Liver (tissue), 8 donors: ENCODE measurements at regions not wholly inside any gene's neighbourhood (a gene's known extent, or its start where the extent isn't known, plus 50 kb on each side); places are given as distances from the start of the nearest gene placed in this dataset.

Experiments
- DNase-seq: peaks from one replicate; pipeline ENCODE4 v3.0.0-alpha.2; 2017; ENCODE audit warnings: low spot score
- H3K27ac ChIP-seq, 2 donors: one replicate each; pipeline ENCODE4 v1.7.0; 2013; ENCODE audit warnings: inconsistent platforms in 2 of 2, low read length in 2 of 2, control low read depth in 1 of 2, low read depth in 1 of 2, mild to moderate bottlenecking in 1 of 2
- H3K27me3 ChIP-seq, 4 donors: one replicate each; pipeline versions ENCODE4 v1.6.1 to v1.7.0; 2013; ENCODE audit warnings: low read length in 3 of 4, inconsistent platforms in 1 of 4, mild to moderate bottlenecking in 1 of 4, moderate library complexity in 1 of 4; ENCODE audit not compliant: control insufficient read depth in 4 of 4, insufficient read depth in 4 of 4
- H3K36me3 ChIP-seq, 4 donors: one replicate each; pipeline versions ENCODE4 v1.6.1 to v1.7.0; 2013; ENCODE audit warnings: low read length in 3 of 4, mild to moderate bottlenecking in 3 of 4, low read depth in 1 of 4, moderate library complexity in 1 of 4; ENCODE audit not compliant: control insufficient read depth in 4 of 4, insufficient read depth in 3 of 4
- H3K4me1 ChIP-seq, 4 donors: one replicate each; pipeline versions ENCODE4 v1.6.1 to v1.7.0; 2013; ENCODE audit warnings: low read length in 3 of 4, mild to moderate bottlenecking in 3 of 4, moderate library complexity in 1 of 4; ENCODE audit not compliant: control insufficient read depth in 4 of 4, insufficient read depth in 4 of 4
- H3K4me3 ChIP-seq, 3 donors: one replicate each; pipeline versions ENCODE4 v1.6.1 to v1.7.0; 2013; ENCODE audit warnings: low read length in 3 of 3, control low read depth in 1 of 3, low read depth in 1 of 3, mild to moderate bottlenecking in 1 of 3
- H3K9ac ChIP-seq, 2 donors: one replicate each; pipeline ENCODE4 v1.7.0; 2013; ENCODE audit warnings: low read length in 2 of 2, mild to moderate bottlenecking in 2 of 2, moderate library complexity in 2 of 2, control low read depth in 1 of 2, low read depth in 1 of 2
- H3K9me3 ChIP-seq, 4 donors: one replicate each; pipeline versions ENCODE4 v1.6.1 to v1.7.0; 2013; ENCODE audit warnings: low read length in 3 of 4; ENCODE audit not compliant: control insufficient read depth in 4 of 4
- CTCF ChIP-seq: fragments of 150-350 bp; IDR thresholded peaks from 2 replicates; pipeline ENCODE4 v1.5.1; 2017; ENCODE audit warnings: improper control_type of control experiment, low read depth, low read length; ENCODE audit not compliant: missing input control
- EGR1 ChIP-seq, 2 donors: IDR thresholded peaks; 2 replicates each; pipeline ENCODE4 v1.6.1; 2016 to 2018; ENCODE audit warnings: antibody characterized with exemption in 2 of 2, low read depth in 2 of 2
- FOXA1 ChIP-seq: IDR thresholded peaks from 2 replicates; pipeline ENCODE4 v1.6.1; 2016; ENCODE audit warnings: antibody characterized with exemption
- FOXA2 ChIP-seq: IDR thresholded peaks from 2 replicates; pipeline ENCODE4 v1.6.1; 2016; ENCODE audit warnings: antibody characterized with exemption
- GABPA ChIP-seq, 2 donors: IDR thresholded peaks in 1 of 2; conservative IDR thresholded peaks in 1 of 2; 2 replicates each; pipeline ENCODE4 v1.6.1; 2016; ENCODE audit warnings: antibody characterized with exemption in 2 of 2, mild to moderate bottlenecking in 1 of 2, moderate library complexity in 1 of 2
- HNF4A ChIP-seq, 2 donors: conservative IDR thresholded peaks; 2 replicates each; pipeline ENCODE4 v1.6.1; 2016; ENCODE audit warnings: antibody characterized with exemption in 2 of 2, mild to moderate bottlenecking in 2 of 2
- HNF4G ChIP-seq: IDR thresholded peaks from 2 replicates; pipeline ENCODE4 v1.6.1; 2016; ENCODE audit warnings: antibody characterized with exemption
- JUND ChIP-seq, 2 donors: IDR thresholded peaks; 2 replicates each; pipeline ENCODE4 v1.6.1; 2016; ENCODE audit warnings: antibody characterized with exemption in 2 of 2
- NR2F2 ChIP-seq: IDR thresholded peaks from 2 replicates; pipeline ENCODE4 v1.6.1; 2016; ENCODE audit warnings: antibody characterized with exemption
- RAD21 ChIP-seq, 2 donors: IDR thresholded peaks; 2 replicates each; pipeline ENCODE4 v1.6.1; 2016; ENCODE audit warnings: antibody characterized with exemption in 2 of 2, mild to moderate bottlenecking in 2 of 2
- RXRA ChIP-seq, 2 donors: IDR thresholded peaks; 2 replicates each; pipeline ENCODE4 v1.6.1; 2017 to 2018; ENCODE audit warnings: antibody characterized with exemption in 2 of 2, mild to moderate bottlenecking in 1 of 2
- SP1 ChIP-seq: IDR thresholded peaks from 2 replicates; pipeline ENCODE4 v1.6.1; 2018; ENCODE audit warnings: antibody characterized with exemption, mild to moderate bottlenecking
- TAF1 ChIP-seq: conservative IDR thresholded peaks from 2 replicates; pipeline ENCODE4 v1.6.1; 2016; ENCODE audit warnings: antibody characterized with exemption, mild to moderate bottlenecking
- YY1 ChIP-seq: IDR thresholded peaks from 2 replicates; pipeline ENCODE4 v1.6.1; 2016; ENCODE audit warnings: antibody characterized with exemption, mild to moderate bottlenecking
- WGBS: extraction: QIAGEN DNeasy Blood & Tissue Kit; methylation state at CpG from one replicate; pipeline ENCODE4 v1.1.7; 2013; 5-methylcytosine and 5-hydroxymethylcytosine counted together
- TF ChIP-seq, protein P1 (sequence below): IDR thresholded peaks from 2 replicates; pipeline ENCODE4 v1.6.1; 2016; ENCODE audit warnings: antibody characterized with exemption
- TF ChIP-seq, protein P2 (sequence below): IDR thresholded peaks from 2 replicates; pipeline ENCODE4 v1.6.1; 2016; ENCODE audit warnings: antibody characterized with exemption, mild to moderate bottlenecking
- donor health status: healthy.
- donor health status: healthy.
- donor health status: healthy.
- donor health status: healthy.
- donor health status: healthy.

DNA sequence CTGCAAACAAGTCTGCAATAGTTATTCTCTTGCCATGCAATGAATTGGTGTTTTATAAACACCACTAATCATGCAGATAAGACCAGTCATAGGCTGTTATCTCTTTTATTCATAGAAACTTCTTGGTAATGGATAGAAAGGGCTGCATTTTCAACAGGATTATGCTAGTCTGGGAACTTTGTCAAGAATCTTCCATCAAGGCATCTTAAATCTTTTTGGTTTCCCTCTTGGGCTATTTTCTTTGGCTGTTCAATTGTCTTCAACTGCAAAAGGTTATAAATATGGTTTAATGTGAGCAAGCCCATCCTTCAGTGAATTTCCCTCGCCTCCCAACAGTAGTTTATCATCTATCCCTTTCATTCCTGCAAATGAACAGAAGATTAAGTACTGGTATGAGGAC lies 59.0 kb upstream of the MINAR1 start:
- TF ChIP-seq RAD21 (IDR thresholded peaks at IDR 0.05) (no peak), TAF1 (no peak)
- H3K36me3 ChIP-seq: no peaks in the 10 kb centered on the region
- no peak overlapping the region for H3K27ac ChIP-seq
- no peaks in the 10 kb centered on the region for H3K9me3 ChIP-seq
- H3K9ac ChIP-seq: no peak overlapping the region
- DNase-seq: no peak
- 93% methylated on average over 1 of the region's 1 CpG for WGBS
- H3K4me1 ChIP-seq: no peaks in the 10 kb centered on the region
- no peak overlapping the region for H3K4me3 ChIP-seq
- no peaks in the 10 kb centered on the region for H3K27me3 ChIP-seq

DNA sequence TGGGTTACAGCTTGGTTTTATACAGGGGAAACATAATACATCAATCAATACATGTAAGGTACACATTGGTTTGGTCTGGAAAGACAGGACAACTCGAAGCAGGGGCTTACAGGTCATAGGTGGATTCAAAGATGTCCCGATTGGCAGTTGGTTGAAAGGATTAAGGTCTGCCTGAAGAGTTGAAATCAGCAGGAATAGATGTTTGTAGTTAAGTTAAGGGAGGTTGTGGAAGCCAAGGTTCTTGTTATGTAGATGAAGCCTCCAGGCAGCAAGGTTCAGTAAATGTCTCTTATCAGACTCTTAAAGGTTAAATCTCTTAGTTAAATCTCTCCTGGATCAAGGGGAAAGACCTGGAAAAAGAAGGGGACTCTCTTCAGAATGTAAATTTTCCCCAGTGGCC lies 58.4 kb upstream of the MINAR1 start:
- H3K36me3 ChIP-seq: no peaks in the 10 kb centered on the region
- no peak overlapping the region for H3K9ac ChIP-seq
- H3K4me3 ChIP-seq: no peak overlapping the region
- H3K4me1 ChIP-seq: no peaks in the 10 kb centered on the region
- no peaks in the 10 kb centered on the region for H3K27me3 ChIP-seq
- TF ChIP-seq CTCF (no peak), YY1 (no peak), RXRA (IDR thresholded peaks at IDR 0.05) (no peak), RAD21 (IDR thresholded peaks at IDR 0.05) (no peak), JUND (IDR thresholded peaks at IDR 0.05) (no peak), SP1 (no peak), HNF4G (no peak), NR2F2 (no peak), GABPA (IDR thresholded peaks at IDR 0.05 in 1 of 2, conservative IDR thresholded peaks at IDR 0.05 in 1 of 2) (no peak), TAF1 (no peak), FOXA2 (no peak), EGR1 (IDR thresholded peaks at IDR 0.05; ENCODE audit: low read depth in 2 of 2) (no peak)
- TF ChIP-seq, protein P1, sequence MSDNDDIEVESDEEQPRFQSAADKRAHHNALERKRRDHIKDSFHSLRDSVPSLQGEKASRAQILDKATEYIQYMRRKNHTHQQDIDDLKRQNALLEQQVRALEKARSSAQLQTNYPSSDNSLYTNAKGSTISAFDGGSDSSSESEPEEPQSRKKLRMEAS: no peak
- TF ChIP-seq, protein P2, sequence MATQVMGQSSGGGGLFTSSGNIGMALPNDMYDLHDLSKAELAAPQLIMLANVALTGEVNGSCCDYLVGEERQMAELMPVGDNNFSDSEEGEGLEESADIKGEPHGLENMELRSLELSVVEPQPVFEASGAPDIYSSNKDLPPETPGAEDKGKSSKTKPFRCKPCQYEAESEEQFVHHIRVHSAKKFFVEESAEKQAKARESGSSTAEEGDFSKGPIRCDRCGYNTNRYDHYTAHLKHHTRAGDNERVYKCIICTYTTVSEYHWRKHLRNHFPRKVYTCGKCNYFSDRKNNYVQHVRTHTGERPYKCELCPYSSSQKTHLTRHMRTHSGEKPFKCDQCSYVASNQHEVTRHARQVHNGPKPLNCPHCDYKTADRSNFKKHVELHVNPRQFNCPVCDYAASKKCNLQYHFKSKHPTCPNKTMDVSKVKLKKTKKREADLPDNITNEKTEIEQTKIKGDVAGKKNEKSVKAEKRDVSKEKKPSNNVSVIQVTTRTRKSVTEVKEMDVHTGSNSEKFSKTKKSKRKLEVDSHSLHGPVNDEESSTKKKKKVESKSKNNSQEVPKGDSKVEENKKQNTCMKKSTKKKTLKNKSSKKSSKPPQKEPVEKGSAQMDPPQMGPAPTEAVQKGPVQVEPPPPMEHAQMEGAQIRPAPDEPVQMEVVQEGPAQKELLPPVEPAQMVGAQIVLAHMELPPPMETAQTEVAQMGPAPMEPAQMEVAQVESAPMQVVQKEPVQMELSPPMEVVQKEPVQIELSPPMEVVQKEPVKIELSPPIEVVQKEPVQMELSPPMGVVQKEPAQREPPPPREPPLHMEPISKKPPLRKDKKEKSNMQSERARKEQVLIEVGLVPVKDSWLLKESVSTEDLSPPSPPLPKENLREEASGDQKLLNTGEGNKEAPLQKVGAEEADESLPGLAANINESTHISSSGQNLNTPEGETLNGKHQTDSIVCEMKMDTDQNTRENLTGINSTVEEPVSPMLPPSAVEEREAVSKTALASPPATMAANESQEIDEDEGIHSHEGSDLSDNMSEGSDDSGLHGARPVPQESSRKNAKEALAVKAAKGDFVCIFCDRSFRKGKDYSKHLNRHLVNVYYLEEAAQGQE: no peak
- 52% methylated on average over 2 of the region's 2 CpGs for WGBS
- no peaks in the 10 kb centered on the region for H3K9me3 ChIP-seq
- DNase-seq: no peak
- H3K27ac ChIP-seq: no peak overlapping the region

GRCh38 chr15:79376383-79376782 lies 55.8 kb upstream of the MINAR1 start:
- Histone ChIP-seq H3K27ac (no peak overlapping the region), H3K9me3 (no peaks in the 10 kb centered on the region), H3K4me3 (no peak overlapping the region), H3K9ac (no peak overlapping the region), H3K27me3 (no peaks in the 10 kb centered on the region), H3K4me1 (peaks cover 0 to 3% (median 0%) of the 10 kb centered on the region in 4 donors), H3K36me3 (no peaks in the 10 kb centered on the region)
- no peak for DNase-seq
- WGBS: 89% methylated on average over 3 of the region's 3 CpGs
- TF ChIP-seq HNF4G (no peak), HNF4A (conservative IDR thresholded peaks at IDR 0.05) (no peak), TAF1 (no peak), GABPA (IDR thresholded peaks at IDR 0.05 in 1 of 2, conservative IDR thresholded peaks at IDR 0.05 in 1 of 2) (no peak), EGR1 (IDR thresholded peaks at IDR 0.05; ENCODE audit: low read depth in 2 of 2) (no peak), FOXA1 (no peak), YY1 (no peak), FOXA2 (no peak), CTCF (no peak)
- TF ChIP-seq, protein P1: no peak
- TF ChIP-seq, protein P2: no peak
